Astrocyte of the cerebellum (primary cell): ENCODE measurements at regions not wholly inside any gene's neighbourhood (a gene's known extent, or its start where the extent isn't known, plus 50 kb on each side); places are given as distances from the start of the nearest gene placed in this dataset.

Experiments used
- DNase-seq: peaks from one replicate; pipeline ENCODE4 v3.0.0-alpha.2; 2011; ENCODE audit warnings: low read depth
- H3K4me3 ChIP-seq: 2 replicates; pipeline ENCODE4 v1.5.1; 2011; ENCODE audit warnings: mild to moderate bottlenecking, low read depth, low read length, moderate library complexity
- CTCF ChIP-seq: IDR thresholded peaks from 2 replicates; pipeline ENCODE4 v1.5.1; 2012; ENCODE audit warnings: low read length, low read depth, moderate library complexity, mild to moderate bottlenecking; ENCODE audit errors: missing control alignments
- in situ Hi-C: cut with HindIII; loops from 2 replicates; pipeline ENCODE4 v1.10.0; 2017; ENCODE audit warnings: low sequenced_read_pairs

- no peak overlapping the region for H3K4me3 ChIP-seq
- no peak for DNase-seq
- in situ Hi-C loops, result no loop called here
- TF ChIP-seq CTCF, result no peak
Measured at GRCh38 chr16:72542102-72542501, 370.1 kb upstream of the PMFBP1 start.

- TF ChIP-seq CTCF, result no peak
- in situ Hi-C loops, result no loop called here
- peak; percentile 18 for DNase-seq
- no peak overlapping the region for H3K4me3 ChIP-seq
Measured at GRCh38 chr16:72537664-72538063, 365.7 kb upstream of the PMFBP1 start.

- no peak for TF ChIP-seq CTCF
- in situ Hi-C loops, result no loop called here
- no peak overlapping the region for H3K4me3 ChIP-seq
- peak; percentile 57 for DNase-seq
Measured at GRCh38 chr16:72536723-72537435, 364.9 kb upstream of the PMFBP1 start.

- in situ Hi-C loops, result no loop called here
- no peak for DNase-seq
- H3K4me3 ChIP-seq, result no peak overlapping the region
Measured at GRCh38 chr16:72532906-72533410, 361.0 kb upstream of the PMFBP1 start.

GRCh38 chr16:72530434-72530833 is 358.5 kb upstream of the PMFBP1 start:
- no peak overlapping the region for H3K4me3 ChIP-seq
- DNase-seq, result no peak
- peak; percentile 12 for TF ChIP-seq CTCF
- in situ Hi-C loops, result no loop called here

More at GRCh38 chr16:72532906-72533410, 361.0 kb upstream of the PMFBP1 start:
- TF ChIP-seq CTCF, result no peak

GRCh38 chr16:72523087-72523486 is 351.1 kb upstream of the PMFBP1 start:
- no peak for TF ChIP-seq CTCF
- in situ Hi-C loops, result no loop called here
- no peak for DNase-seq
- H3K4me3 ChIP-seq, result no peak overlapping the region

GRCh38 chr16:72517154-72517553 is 345.2 kb upstream of the PMFBP1 start:
- H3K4me3 ChIP-seq, result no peak overlapping the region
- no peak for TF ChIP-seq CTCF
- no peak for DNase-seq
- in situ Hi-C loops, result no loop called here
